GM19324 (cell line): ENCODE measurements at regions not wholly inside any gene's neighbourhood (a gene's known extent, or its start where the extent isn't known, plus 50 kb on each side); places are given as distances from the start of the nearest gene placed in this dataset.

Experiments
- ATAC-seq: cut with Tn5 transposase; IDR thresholded peaks from one replicate; pipeline ENCODE4 v1.9.1; 2021; ENCODE audit warnings: mild to moderate bottlenecking, moderate library complexity; ENCODE audit not compliant: unreplicated experiment, low FRiP score

- no peak for ATAC-seq
Measured at GRCh38 chr2:122203523-122203922, 448.1 kb downstream of the TSN start.

DNA sequence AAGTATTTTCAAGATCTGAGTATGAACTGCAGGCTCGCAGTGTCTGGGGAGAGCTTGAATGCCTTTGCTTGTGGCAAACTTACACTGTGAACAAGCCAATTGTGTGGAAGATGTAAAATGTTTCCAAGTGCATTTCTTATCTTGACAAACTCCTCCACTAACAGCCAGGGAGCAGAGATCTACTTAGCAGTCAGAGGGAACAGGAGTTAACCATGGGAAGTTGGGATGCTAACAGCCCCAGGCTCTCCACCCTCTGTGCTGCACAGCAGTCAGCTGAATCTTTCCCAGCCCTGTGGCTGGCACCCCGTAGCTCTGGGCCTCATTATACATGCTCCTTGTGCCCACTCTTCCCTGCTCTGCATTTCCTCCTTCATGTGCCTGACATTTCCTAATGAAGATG, 450.2 kb downstream of the TSN start:
- no peak for ATAC-seq

GRCh38 chr2:122206101-122206500, 450.6 kb downstream of the TSN start:
- no peak for ATAC-seq

DNA sequence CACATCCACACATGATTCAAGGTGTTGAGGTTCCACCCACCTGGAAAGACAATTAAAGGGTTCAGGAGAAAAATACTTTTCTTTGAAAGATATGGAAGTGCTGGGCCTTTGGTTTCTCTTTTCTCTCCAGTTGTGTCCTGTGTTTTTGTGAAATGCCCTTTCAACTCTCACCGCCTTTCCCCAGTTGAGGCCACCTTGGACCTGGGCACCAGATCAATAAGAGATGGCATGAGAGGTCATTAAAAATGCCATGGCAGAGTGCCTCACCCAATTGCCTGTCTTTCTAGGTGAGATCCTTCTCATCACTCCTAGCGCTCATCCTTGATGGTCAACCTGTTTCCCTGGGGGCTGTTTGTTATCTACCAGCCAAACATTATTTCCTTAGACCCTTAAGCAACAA, 453.9 kb downstream of the TSN start:
- no peak for ATAC-seq

GRCh38 chr2:122210065-122210464, 454.6 kb downstream of the TSN start:
- no peak for ATAC-seq

- no peak for ATAC-seq
Measured at GRCh38 chr2:122210898-122211856, 455.7 kb downstream of the TSN start.

- ATAC-seq: no peak
Measured at GRCh38 chr2:122213312-122213711, 457.9 kb downstream of the TSN start.

GRCh38 chr2:122216071-122216470, 460.6 kb downstream of the TSN start:
- no peak for ATAC-seq

DNA sequence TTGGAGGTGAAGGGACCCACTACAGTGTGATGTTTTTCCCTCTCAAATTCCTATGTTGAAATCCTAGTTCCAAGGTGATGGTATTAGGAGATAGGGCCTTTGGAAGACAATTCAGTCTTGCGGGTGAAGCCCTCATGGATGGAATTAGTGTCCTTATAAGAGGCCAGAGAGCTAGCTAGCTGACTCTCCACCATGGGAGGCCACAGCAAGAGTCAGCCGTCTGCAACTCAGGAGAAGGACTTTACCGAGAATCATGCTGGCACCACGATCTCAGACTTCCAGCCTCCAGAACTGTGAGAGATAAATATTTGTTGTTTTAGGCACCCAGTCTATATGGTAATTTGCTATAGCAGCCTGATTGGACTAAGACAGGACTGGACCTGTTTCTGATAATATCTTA, 461.4 kb downstream of the TSN start:
- ATAC-seq: no peak

- ATAC-seq: no peak
Measured at GRCh38 chr2:122218596-122218995, 463.1 kb downstream of the TSN start.

DNA sequence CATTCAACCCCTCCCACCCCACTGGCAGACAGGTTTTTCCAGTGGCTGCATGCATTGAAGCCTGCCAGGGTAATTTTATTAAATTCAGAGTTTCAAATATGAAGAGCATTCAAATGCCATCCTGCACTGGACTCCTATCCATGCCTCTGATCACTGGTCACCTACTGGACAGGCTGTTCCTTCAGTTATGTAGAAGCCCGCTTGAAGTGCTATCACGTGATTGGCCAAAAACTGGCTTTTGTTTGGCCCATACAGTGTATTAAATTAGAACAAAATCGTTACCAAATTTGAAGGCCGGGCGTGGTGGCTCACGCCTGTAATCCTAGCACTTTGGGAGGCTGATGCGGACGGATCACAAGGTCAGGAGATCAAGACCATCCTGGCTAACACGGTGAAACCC, 464.1 kb downstream of the TSN start:
- no peak for ATAC-seq

- ATAC-seq: no peak
Measured at GRCh38 chr2:122221665-122222064, 466.2 kb downstream of the TSN start.

DNA sequence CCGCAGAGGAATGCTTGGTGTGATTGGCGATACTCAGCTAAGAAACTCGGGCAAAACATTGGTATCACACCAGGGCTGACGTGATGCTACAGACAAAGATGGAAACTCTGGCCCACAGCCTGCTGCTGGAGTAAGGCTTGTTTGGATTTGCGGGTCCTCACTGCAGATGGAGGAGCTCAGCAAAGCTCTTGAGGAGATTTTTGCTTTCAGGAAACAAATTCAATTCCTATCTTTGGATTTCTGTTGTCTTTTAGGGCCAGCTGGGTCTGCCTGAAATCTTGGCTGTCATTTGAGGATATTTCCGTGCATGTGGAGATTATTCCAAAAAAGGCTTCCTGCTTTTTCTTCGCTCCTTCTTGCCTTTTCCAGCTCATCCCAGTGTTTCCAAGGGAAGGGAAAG, 475.8 kb downstream of the TSN start:
- no peak for ATAC-seq

- no peak for ATAC-seq
Measured at GRCh38 chr2:122233372-122233771, 477.9 kb downstream of the TSN start.

- no peak for ATAC-seq
Measured at GRCh38 chr2:122236152-122236874, 480.9 kb downstream of the TSN start.

DNA sequence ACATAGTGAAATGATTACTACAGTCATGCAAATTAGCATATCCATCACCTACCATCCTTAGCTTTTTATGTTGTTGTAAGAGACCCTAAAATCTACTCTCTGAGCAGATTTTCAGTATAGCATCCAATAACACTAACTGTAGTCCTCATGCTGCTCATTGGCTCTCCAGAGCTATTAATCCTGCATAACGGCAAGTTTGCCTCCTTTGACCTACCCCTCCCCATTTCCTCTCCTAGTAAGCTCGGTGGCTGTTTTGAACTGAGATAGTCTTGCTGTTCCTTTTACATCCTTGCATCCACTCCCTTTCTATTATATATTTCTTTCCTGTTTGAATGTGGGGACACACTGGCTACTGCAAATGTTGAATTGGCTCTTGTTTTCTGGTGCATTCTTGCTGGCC, 481.5 kb downstream of the TSN start:
- no peak for ATAC-seq

GRCh38 chr2:122237450-122237849, 482.0 kb downstream of the TSN start:
- ATAC-seq: no peak

GRCh38 chr2:122238006-122238559, 482.6 kb downstream of the TSN start:
- no peak for ATAC-seq

- no peak for ATAC-seq
Measured at GRCh38 chr2:122239440-122239839, 484.0 kb downstream of the TSN start.

GRCh38 chr2:122244598-122245229, 489.3 kb downstream of the TSN start:
- no peak for ATAC-seq

- ATAC-seq: no peak
Measured at GRCh38 chr2:122249673-122250072, 494.2 kb downstream of the TSN start.
